ENCODE measurements at regions not wholly inside any gene's neighbourhood (a gene's known extent, or its start where the extent isn't known, plus 50 kb on each side); places are given as distances from the start of the nearest gene placed in this dataset.

- TF ChIP-seq, protein P1, sequence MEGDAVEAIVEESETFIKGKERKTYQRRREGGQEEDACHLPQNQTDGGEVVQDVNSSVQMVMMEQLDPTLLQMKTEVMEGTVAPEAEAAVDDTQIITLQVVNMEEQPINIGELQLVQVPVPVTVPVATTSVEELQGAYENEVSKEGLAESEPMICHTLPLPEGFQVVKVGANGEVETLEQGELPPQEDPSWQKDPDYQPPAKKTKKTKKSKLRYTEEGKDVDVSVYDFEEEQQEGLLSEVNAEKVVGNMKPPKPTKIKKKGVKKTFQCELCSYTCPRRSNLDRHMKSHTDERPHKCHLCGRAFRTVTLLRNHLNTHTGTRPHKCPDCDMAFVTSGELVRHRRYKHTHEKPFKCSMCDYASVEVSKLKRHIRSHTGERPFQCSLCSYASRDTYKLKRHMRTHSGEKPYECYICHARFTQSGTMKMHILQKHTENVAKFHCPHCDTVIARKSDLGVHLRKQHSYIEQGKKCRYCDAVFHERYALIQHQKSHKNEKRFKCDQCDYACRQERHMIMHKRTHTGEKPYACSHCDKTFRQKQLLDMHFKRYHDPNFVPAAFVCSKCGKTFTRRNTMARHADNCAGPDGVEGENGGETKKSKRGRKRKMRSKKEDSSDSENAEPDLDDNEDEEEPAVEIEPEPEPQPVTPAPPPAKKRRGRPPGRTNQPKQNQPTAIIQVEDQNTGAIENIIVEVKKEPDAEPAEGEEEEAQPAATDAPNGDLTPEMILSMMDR (IDR thresholded peaks at IDR 0.05; ENCODE audit: insufficient read depth, missing control alignments), result no peak
- DNase-seq (ENCODE audit: insufficient read length, low spot score), result no peak
- no peak for FAIRE-seq
Measured at GRCh38 chr4:53672873-53673272, 81.6 kb upstream of the LNX1 start.

- DNase-seq (ENCODE audit: insufficient read length, low spot score) (no peak), FAIRE-seq (no peak)
- TF ChIP-seq, protein P1 (IDR thresholded peaks at IDR 0.05; ENCODE audit: insufficient read depth, missing control alignments), result no peak
Measured at GRCh38 chr4:53671757-53672156, 80.5 kb upstream of the LNX1 start.

DNA sequence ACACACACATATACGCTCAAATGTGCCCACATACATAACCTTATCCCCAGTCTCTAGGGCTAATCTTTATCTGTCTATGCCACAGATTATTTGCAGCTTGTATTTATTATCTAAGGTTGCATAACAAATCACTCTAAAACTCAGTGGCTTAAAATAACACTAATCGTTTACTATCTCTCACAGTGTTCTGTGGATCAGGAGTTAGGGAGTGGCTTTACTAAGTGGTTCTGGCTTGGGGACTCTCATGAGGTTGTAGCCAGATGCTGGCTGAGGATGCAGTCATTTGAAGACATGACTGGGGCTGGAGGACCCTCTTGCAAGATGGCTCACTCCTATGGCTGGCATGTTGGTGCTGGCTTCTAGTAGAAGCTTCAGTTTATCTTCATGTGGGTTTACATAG lies 68.5 kb upstream of the LNX1 start:
- TF ChIP-seq, protein P1 (IDR thresholded peaks at IDR 0.05; ENCODE audit: insufficient read depth, missing control alignments), result no peak
- DNase-seq (ENCODE audit: insufficient read length, low spot score), result no peak
- no peak for FAIRE-seq

- no peak for DNase-seq (ENCODE audit: insufficient read length, low spot score)
- FAIRE-seq, result no peak
- TF ChIP-seq, protein P1 (IDR thresholded peaks at IDR 0.05; ENCODE audit: insufficient read depth, missing control alignments), result no peak
Measured at GRCh38 chr4:53659112-53659511, 67.8 kb upstream of the LNX1 start.

- FAIRE-seq (no peak), DNase-seq (ENCODE audit: insufficient read length, low spot score) (no peak)
- TF ChIP-seq, protein P1 (IDR thresholded peaks at IDR 0.05; ENCODE audit: insufficient read depth, missing control alignments), result no peak
Measured at GRCh38 chr4:53658029-53658428, 66.7 kb upstream of the LNX1 start.

DNA sequence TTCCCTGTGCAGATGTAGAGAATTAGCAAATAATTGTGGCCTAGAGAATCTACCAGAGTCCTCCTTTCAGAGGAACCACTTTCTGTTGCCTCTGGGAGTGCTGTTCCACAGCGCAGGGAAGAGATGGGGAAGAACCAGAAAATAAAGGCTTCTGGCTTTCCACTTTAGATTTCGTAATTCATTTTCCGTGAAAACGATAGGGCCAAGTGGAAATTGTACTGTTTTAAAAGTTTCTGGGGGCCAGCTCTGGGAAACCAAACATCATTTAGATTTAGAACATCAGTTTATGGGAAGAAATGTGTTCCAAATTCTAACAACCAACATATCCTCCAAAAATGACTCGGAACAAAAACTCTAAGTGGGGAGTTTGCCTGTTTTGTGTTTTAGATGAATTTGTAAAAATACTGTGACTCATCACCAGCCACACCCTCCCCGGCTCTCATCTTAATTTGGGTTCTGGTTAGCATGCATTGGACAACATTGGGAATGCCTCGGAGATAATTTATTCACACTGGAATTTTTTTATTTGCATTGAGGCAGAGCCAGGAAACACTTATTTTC lies 65.2 kb upstream of the LNX1 start:
- TF ChIP-seq, protein P1 (IDR thresholded peaks at IDR 0.05; ENCODE audit: insufficient read depth, missing control alignments), result no peak
- no peak for DNase-seq (ENCODE audit: insufficient read length, low spot score)
- FAIRE-seq, result no peak

GRCh38 chr4:53654300-53654758 lies 63.0 kb upstream of the LNX1 start:
- TF ChIP-seq, protein P1 (IDR thresholded peaks at IDR 0.05; ENCODE audit: insufficient read depth, missing control alignments), result no peak
- FAIRE-seq, result no peak
- DNase-seq (ENCODE audit: insufficient read length, low spot score), result no peak

All from D721Med (cell line).